ENCODE measurements at regions not wholly inside any gene's neighbourhood (a gene's known extent, or its start where the extent isn't known, plus 50 kb on each side); places are given as distances from the start of the nearest gene placed in this dataset.

DNA sequence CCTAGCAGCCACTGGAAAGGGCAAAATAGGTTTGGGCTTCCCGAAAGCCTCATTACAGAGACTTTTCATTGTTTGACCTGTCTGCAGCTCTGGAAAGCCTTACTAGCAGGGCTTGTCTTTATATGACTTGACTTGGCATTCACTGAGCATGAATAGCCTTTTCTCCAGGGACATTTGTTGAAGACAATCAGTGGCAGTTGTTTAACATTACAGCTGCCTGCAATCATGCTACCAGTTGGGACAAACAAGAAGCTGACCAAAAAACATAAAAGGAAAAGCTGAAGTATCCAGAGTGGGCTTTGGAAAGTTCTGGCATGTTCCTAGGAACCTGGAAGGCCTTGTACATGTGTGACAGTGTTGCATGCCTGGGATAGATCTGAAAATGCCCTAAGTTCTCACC is 121.4 kb downstream of the KCNF1 start:
- in situ Hi-C loops (cut with HindIII; ENCODE audit: low sequenced_read_pairs), result no loop called here

DNA sequence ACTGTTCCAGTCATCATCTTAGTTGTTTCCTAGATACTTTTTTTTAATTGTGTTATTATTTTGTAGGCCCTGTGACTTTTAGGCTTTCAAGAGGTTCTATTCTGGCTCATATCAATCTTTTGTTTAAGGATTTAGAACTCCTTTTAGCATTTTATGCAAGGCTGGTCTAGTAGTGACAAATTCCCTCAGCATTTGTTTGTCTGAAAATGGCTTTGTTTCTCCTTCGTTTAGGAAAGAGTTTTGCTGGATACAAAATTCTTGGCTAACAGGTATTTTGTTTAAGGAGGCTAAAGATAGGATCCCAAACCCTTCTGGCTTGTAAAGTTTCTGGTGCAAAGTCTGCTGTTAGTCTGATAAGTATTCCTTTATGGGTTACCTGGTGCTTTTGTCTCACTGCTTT is 116.6 kb upstream of the SLC66A3 start:
- in situ Hi-C loops (cut with HindIII; ENCODE audit: low sequenced_read_pairs), result no loop called here

GRCh38 chr2:11040992-11041391 is 114.3 kb upstream of the SLC66A3 start:
- in situ Hi-C loops (cut with HindIII; ENCODE audit: low sequenced_read_pairs), result no loop called here

DNA sequence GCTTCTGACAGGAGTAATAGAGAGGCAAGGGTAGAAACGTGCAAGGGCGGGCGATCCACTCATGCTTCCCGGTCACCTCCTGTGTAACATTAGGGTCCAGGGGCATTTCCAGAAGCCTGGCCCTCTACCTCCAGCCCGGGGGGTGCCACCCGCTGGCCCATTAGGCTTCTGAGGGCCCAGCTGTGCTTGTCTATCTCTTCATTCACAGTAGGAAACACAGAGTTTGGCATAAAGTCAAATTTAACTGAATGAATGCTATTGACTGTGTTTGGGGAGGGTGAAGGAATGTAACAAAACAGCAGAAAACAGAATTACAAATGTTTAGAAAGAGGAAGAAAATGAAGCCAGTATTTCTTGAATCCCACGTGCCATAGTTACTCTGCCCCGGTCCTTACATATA is 112.4 kb upstream of the SLC66A3 start:
- in situ Hi-C loops (cut with HindIII; ENCODE audit: low sequenced_read_pairs), result no loop called here

DNA sequence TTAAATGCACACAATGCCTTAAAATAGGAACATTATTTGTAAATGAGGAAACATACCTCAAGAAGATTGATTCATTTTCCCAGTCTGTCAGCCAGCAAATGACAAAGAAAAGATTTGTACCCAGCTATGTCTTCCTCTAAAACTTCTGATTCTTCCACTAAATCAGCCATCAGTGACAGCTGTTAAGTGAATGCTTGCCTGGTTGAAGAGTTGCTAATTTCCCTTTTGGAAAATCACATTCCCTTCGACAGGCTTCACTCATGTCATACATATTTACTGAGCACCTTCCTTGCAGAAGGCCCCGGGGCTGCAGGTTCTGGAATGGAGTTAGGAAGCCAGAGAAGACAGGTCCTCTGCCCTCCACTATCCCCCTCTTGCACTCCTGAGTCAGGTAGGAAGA is 112.0 kb upstream of the SLC66A3 start:
- in situ Hi-C loops (cut with HindIII; ENCODE audit: low sequenced_read_pairs), result no loop called here

DNA sequence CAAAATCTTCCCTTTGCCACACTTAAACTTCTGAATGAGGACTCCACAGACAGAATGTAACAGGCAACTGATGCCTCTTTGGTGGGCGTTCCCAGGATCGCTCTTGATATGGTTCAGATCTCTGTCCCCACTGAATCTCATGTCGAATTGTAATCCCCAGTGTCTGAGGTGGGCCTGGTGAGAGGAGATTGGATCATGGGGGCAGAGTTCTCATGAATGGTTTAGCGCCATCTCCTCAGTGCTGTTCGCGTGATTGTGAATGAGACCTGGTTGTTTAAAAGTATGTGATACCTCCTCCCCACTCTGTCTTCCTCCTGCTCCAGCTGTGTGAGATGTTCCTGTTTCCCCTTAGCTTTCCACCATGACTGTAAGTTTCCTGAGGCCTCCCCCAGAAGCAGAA is 111.1 kb upstream of the SLC66A3 start:
- in situ Hi-C loops (cut with HindIII; ENCODE audit: low sequenced_read_pairs), result no loop called here

DNA sequence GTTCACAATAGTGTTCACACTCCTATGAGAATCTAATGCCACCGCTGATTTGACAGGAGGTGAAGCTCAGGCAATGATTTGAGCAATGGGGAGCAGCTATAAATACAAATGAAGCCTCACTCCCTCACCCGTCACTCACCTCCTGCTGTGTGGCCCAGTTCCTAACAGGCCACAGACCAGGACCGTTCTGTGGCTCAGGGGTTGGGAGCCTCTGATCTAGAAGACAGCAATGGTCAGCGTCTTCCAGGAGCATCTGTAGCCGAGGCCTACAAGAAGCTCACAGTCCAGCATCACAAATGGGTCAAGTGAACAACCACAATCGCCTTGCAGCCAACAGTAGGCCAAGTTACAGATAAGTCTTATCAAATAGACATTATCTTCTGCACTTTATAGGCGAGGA is 110.0 kb upstream of the SLC66A3 start:
- in situ Hi-C loops (cut with HindIII; ENCODE audit: low sequenced_read_pairs), result no loop called here

DNA sequence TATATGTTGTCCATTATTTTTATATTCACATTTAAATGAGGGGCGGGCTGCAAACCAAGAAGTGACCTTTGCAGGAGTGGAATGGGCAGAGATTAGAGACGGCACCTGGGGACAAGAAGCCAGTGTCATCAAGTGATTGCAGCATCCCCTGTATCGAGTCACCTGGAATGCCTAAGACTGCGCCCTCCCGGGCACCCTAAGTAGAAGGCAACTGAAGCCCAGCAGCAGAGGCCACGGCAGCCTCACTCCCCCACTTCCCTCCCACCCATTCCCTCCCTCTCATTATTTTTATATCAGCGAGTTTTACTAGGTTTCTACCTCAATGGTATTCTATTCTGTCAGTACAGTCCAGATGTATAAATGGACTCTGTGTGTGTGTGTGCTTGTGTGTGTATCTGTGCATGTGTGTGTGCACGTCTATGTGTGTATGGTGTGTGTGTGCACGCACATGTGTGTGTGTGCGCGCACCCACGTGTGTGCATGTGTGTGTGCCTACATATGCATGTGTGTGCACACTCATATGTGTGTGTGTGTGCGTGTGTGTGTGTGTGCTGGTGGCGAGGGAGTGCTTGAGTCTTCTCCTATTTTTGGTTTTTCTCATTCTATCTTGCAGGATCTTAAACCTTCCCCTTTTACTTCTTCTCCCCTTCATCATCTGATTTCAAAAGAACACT is 106.8 kb upstream of the SLC66A3 start:
- in situ Hi-C loops (cut with HindIII; ENCODE audit: low sequenced_read_pairs), result no loop called here

GRCh38 chr2:11050565-11050964 is 104.7 kb upstream of the SLC66A3 start:
- in situ Hi-C loops (cut with HindIII; ENCODE audit: low sequenced_read_pairs), result no loop called here

DNA sequence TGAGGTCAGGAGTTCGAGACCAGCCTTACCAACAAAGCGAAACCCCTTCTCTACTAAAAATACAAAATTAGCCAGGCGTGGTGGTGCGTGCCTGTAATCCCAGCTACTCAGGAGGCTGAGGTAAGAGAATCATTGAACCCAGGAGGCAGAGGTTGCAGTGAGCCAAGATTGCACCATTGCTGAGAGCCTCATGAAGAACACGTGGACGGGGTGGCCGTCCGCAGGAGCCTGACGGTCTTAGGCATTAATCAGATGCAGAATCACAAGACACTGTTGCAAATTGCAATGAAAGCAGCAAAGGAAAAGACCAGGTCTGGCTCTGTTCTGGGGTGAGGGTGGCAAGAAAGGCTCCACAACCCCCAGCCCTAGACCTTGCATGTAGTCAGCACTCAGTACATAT is 104.0 kb upstream of the SLC66A3 start:
- in situ Hi-C loops (cut with HindIII; ENCODE audit: low sequenced_read_pairs), result no loop called here

DNA sequence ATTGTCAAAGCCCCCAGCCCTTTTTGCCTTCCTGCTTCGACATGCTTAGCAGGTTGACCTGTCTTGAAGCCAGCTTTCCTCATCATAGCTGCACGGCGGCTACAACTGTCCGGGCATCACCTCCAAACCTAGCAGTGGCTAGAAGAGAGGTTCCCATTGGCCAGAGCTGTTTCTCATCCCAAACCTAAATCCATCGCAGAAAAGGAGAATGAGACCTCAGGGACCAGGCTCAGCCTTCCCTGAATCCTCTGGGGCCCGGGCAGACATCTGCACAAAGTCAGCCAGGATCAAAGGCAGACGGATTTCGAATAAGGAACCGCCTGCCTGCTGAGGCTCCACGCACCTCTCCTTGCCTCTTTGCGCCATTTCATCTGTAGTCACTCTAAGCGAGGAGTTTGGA is 101.7 kb upstream of the SLC66A3 start:
- in situ Hi-C loops (cut with HindIII; ENCODE audit: low sequenced_read_pairs), result no loop called here

- in situ Hi-C loops (cut with HindIII; ENCODE audit: low sequenced_read_pairs), result no loop called here
Measured at GRCh38 chr2:11054783-11055678, 100.2 kb upstream of the SLC66A3 start.

DNA sequence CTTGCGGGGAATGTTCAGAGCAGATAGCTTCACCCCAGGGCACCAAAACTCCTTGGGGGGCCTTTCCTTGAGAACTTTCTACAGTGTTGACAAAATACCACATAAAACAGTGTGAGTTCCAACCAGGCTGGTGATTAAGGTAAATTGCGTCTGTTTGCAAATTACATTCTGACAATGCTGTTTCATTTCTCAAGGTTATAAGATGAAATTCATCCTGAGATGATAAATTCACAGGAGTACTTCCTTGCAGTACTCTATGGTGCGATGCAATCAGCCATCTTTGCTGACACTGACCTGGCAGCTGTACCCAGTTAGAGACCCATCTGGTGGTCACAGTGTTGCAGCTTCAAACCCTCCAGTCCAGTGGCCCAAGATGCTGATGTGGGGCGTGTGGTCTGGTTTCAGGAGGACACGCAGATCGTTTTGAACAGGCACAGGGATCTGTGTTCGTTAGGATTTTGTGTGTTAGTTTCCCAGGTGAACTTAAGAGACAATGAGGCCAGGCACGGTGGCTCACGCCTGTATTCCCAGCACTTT is 99.5 kb upstream of the SLC66A3 start:
- in situ Hi-C loops (cut with HindIII; ENCODE audit: low sequenced_read_pairs), result no loop called here

GRCh38 chr2:11056614-11057013 is 98.7 kb upstream of the SLC66A3 start:
- in situ Hi-C loops (cut with HindIII; ENCODE audit: low sequenced_read_pairs), result no loop called here

DNA sequence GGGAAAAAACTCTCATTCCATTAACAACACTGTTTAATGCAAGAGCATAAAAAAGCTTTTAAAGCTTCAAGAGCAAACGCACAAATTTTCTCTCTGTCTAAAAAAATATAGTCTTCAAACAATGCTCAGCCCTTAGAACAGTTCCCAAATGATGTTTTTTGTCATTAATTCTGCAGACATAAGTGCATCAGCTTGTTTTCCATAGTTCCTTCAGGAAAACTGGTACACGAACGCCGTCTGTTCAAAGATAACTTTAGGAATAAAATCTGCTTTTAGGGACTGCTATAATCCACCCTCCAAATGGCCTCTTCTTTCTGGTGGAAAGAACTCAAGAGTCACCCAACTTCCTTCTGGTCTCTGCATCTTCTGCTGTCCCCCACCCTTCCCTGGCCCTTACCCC is 98.2 kb upstream of the SLC66A3 start:
- in situ Hi-C loops (cut with HindIII; ENCODE audit: low sequenced_read_pairs), result no loop called here

DNA sequence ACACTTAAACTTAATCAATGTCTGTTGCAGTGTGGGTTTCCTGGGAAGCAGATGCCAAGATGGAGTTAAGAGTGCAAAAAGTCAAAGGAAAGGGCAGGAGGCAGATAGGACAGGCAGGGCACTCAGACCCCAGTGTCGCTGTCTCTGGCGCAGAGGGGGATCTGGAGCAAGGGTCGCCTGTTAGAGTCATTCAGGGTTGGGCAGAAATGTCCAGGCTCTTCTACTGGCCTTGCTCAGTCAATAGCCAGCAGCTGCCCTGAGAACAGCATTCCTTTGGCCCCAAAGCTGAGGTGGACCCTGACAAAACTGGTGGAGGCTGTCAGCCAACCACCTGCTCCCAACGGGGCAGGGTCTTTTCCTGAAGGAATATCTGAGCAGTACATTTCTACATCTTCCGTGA is 97.1 kb upstream of the SLC66A3 start:
- in situ Hi-C loops (cut with HindIII; ENCODE audit: low sequenced_read_pairs), result no loop called here

- in situ Hi-C loops (cut with HindIII; ENCODE audit: low sequenced_read_pairs), result loop anchor here (10.0 kb wide), 1 partner anchor 56 kb away; no protein-coding TSS in a partner anchor
Measured at GRCh38 chr2:11060376-11061169, 94.7 kb upstream of the SLC66A3 start.

DNA sequence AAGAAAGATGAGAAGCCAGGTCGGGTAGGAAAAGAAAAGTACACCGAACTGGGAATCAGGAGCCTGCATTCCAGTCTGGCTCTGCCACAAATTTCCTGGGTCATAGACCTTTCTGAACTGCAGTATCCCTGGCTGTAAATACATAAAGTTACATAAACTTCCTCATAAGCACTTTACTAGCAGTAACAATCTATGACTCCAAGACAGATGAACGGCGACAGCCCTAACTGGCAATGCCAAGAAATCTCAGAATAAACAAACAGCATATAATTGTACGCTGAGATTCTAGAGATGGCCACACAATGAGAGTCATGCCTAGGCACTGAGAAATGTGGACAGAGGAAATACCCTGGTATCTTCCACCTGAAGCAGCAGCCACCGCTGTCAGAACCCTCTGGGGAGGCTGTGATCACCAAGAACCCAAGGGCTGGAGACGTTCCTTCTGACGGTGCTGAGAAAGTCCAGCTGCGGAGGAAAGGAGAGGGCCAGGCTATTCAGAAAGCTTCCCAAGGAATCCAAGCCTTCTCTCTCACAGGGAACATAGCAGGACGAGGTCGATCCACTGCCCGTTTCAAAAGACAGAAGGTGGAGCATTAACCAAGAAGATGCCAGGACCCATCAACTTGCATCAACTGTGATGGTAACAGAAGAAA is 89.3 kb upstream of the SLC66A3 start:
- in situ Hi-C loops (cut with HindIII; ENCODE audit: low sequenced_read_pairs), result loop anchor here (10.0 kb wide), 1 partner anchor 61 kb away; no protein-coding TSS in a partner anchor

DNA sequence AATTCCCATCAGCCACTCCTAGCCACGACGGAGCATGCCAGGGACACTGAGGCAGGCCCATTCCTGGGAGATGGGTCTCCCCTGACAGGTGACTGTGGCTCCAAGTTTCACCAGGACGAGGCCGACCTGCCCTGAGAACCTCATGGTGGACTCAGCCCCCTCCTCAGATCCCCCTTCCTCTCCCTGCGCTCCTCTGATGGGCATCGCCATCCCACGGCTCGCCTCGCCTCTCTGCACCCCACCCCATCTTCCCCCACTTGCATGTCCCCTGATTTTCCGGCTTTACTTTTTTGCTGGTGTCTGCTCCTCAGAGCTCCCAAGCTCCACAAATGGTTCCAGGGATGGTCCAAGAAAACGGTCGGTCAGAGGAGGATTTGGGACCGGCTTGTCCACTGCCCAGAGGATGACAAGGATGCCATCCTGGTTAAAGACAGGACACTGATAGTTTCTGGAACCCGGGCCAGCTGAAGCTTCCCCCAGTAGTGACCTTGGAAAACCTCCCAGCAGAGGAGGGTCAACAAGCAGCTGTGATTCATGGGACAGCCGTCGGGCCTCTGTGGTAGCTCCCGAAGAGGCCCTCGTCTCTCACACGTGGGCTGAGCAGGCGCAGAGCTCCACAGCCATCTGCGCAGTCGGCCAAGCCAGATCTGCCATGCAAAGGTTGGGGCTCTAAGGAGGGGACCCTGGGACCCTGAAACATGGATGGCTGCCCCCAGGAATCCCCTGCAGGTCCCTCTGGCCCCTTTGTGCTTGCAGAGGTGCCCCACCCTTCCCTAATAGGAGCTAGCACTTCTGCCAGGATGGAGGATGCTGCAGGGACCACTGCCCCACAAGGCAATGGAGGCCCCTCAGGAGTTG is 87.8 kb upstream of the SLC66A3 start:
- in situ Hi-C loops (cut with HindIII; ENCODE audit: low sequenced_read_pairs), result loop anchor here (10.0 kb wide), 1 partner anchor 63 kb away; no protein-coding TSS in a partner anchor

All from endothelial cell of hepatic sinusoid (primary cell).